B cell (primary cell): ENCODE measurements at regions not wholly inside any gene's neighbourhood (a gene's known extent, or its start where the extent isn't known, plus 50 kb on each side); places are given as distances from the start of the nearest gene placed in this dataset.

ENCODE experiments used
- CTCF ChIP-seq: fragments of 200-600 bp; IDR thresholded peaks from one replicate; pipeline ENCODE4 v1.8.0; 2022; ENCODE audit warnings: antibody characterized with exemption, mild to moderate bottlenecking
- EZH2 ChIP-seq: IDR thresholded peaks from 2 replicates; pipeline ENCODE4 v1.6.1; 2012; ENCODE audit warnings: borderline replicate concordance, low read depth, mild to moderate bottlenecking, moderate library complexity, low read length; ENCODE audit not compliant: insufficient read depth, poor library complexity, severe bottlenecking

- TF ChIP-seq CTCF (no peak), EZH2 (no peak)
Observed at GRCh38 chr10:52703898-52704297, 68.7 kb downstream of the MBL2 start.
